ENCODE measurements at regions not wholly inside any gene's neighbourhood (a gene's known extent, or its start where the extent isn't known, plus 50 kb on each side); places are given as distances from the start of the nearest gene placed in this dataset.

DNA sequence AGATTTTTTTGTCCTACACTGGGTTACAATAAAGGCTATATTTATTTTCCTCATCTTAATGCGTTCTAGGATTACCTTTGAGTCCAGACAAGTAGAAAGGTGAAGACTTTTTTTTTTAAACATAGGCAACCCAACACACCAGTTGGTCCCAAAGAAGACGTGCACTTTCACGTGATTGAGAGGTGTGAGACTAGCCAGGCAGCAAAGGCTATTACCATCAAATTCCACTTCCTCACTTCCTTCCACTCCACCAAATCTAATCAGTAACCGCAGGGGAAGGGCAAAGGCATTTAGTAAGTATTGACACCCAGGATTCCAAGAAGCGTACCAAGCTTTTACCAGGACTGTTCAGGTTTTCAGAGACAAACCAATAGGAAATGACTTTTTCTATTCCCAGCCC is 109.3 kb downstream of the APIP start:
- H2AK9ac ChIP-seq (replicated peaks; ENCODE audit: low read depth, low read length, poor library complexity), result no peak overlapping the region
- H4K91ac ChIP-seq (ENCODE audit: insufficient read depth, low read depth, low read length), result no peak overlapping the region
- dilution Hi-C loops (cut with HindIII; ENCODE audit: low sequenced_read_pairs, unreplicated experiment), result no loop called here
- H3K18ac ChIP-seq (ENCODE audit: low read depth, low read length), result no peak overlapping the region
- H3K36me3 ChIP-seq (ENCODE audit: control insufficient read depth, insufficient read depth, low read length), result no peaks in the 10 kb centered on the region
- POLR2A ChIA-PET (ENCODE audit: unreplicated experiment), result no interaction called here
- H2BK15ac ChIP-seq (ENCODE audit: low read depth, low read length), result no peak overlapping the region
- no peak overlapping the region for H3K4me3 ChIP-seq (ENCODE audit: insufficient read depth, low read depth, low read length)
- H3K9me3 ChIP-seq (ENCODE audit: control insufficient read depth, insufficient read depth, low read length), result no peaks in the 10 kb centered on the region
- ATAC-seq (ENCODE audit: low read depth) (no peak), DNase-seq (no peak)
- H3K4ac ChIP-seq (ENCODE audit: low read depth, low read length), result no peak overlapping the region
- no peaks in the 10 kb centered on the region for H3K9me1 ChIP-seq (ENCODE audit: insufficient read depth, low read length)
- H3K23ac ChIP-seq (ENCODE audit: low read depth, low read length), result no peak overlapping the region
- intact Hi-C loops (cut with micrococcal nuclease), result no loop called here
- H3K9ac ChIP-seq (ENCODE audit: low read depth, low read length), result no peak overlapping the region
- H3K56ac ChIP-seq (ENCODE audit: extremely low read depth, insufficient read depth, low read length), result no peak overlapping the region
- BruUV-seq (replicated peaks), result no TSS peak
- no peaks in the 10 kb centered on the region for H4K20me1 ChIP-seq (ENCODE audit: insufficient read depth, low read length)
- no peak overlapping the region for H3K14ac ChIP-seq (replicated peaks; ENCODE audit: low read depth, low read length)
- H3K27me3 ChIP-seq (ENCODE audit: control insufficient read depth, insufficient read depth, low read length), result peaks cover 2% of the 10 kb centered on the region; the same call in 1 of the 2 replicates
- in situ Hi-C loops (cut with MboI; ENCODE audit: low sequenced_read_pairs), result no loop called here
- no peak overlapping the region for H3K4me2 ChIP-seq (ENCODE audit: low read depth, low read length)
- H4K5ac ChIP-seq (ENCODE audit: low read depth, low read length), result no peak overlapping the region
- CTCF ChIA-PET, result no interaction called here
- no peak overlapping the region for H2AK5ac ChIP-seq (ENCODE audit: low read depth, low read length)
- H4K8ac ChIP-seq (ENCODE audit: low read depth in 2 of 2, low read length in 2 of 2), result no peak overlapping the region
- no peak for TF ChIP-seq MXI1 (IDR thresholded peaks at IDR 0.05; ENCODE audit: borderline replicate concordance, low read depth, low read length)
- TF ChIP-seq, protein P1, sequence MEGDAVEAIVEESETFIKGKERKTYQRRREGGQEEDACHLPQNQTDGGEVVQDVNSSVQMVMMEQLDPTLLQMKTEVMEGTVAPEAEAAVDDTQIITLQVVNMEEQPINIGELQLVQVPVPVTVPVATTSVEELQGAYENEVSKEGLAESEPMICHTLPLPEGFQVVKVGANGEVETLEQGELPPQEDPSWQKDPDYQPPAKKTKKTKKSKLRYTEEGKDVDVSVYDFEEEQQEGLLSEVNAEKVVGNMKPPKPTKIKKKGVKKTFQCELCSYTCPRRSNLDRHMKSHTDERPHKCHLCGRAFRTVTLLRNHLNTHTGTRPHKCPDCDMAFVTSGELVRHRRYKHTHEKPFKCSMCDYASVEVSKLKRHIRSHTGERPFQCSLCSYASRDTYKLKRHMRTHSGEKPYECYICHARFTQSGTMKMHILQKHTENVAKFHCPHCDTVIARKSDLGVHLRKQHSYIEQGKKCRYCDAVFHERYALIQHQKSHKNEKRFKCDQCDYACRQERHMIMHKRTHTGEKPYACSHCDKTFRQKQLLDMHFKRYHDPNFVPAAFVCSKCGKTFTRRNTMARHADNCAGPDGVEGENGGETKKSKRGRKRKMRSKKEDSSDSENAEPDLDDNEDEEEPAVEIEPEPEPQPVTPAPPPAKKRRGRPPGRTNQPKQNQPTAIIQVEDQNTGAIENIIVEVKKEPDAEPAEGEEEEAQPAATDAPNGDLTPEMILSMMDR (conservative IDR thresholded peaks at IDR 0.05; ENCODE audit: low read depth, low read length), result no peak
- no peak for TF ChIP-seq FOS (IDR thresholded peaks at IDR 0.05; ENCODE audit: low read depth, low read length)
- TF ChIP-seq, protein P2, sequence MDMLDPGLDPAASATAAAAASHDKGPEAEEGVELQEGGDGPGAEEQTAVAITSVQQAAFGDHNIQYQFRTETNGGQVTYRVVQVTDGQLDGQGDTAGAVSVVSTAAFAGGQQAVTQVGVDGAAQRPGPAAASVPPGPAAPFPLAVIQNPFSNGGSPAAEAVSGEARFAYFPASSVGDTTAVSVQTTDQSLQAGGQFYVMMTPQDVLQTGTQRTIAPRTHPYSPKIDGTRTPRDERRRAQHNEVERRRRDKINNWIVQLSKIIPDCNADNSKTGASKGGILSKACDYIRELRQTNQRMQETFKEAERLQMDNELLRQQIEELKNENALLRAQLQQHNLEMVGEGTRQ (IDR thresholded peaks at IDR 0.05; ENCODE audit: low read depth, low read length), result no peak
- no peak for TF ChIP-seq MAZ (IDR thresholded peaks at IDR 0.05; ENCODE audit: borderline replicate concordance, low read depth, low read length)
- no peak for TF ChIP-seq CHD1 (IDR thresholded peaks at IDR 0.05; ENCODE audit: low read depth, low read length)
- TF ChIP-seq RAD21 (IDR thresholded peaks at IDR 0.05; ENCODE audit: low read length), result no peak
- TF ChIP-seq RFX5 (IDR thresholded peaks at IDR 0.05; ENCODE audit: low read depth, low read length), result no peak
- TF ChIP-seq POLR2A (IDR thresholded peaks at IDR 0.05; ENCODE audit: low read depth, low read length), result no peak
- TF ChIP-seq RCOR1 (IDR thresholded peaks at IDR 0.05; ENCODE audit: insufficient replicate concordance, low read length), result no peak
- no peak for TF ChIP-seq CEBPB (IDR thresholded peaks at IDR 0.05; ENCODE audit: low read depth, low read length)
- TF ChIP-seq MAFK (IDR thresholded peaks at IDR 0.05; ENCODE audit: low read depth, low read length), result no peak
- TF ChIP-seq, protein P3, sequence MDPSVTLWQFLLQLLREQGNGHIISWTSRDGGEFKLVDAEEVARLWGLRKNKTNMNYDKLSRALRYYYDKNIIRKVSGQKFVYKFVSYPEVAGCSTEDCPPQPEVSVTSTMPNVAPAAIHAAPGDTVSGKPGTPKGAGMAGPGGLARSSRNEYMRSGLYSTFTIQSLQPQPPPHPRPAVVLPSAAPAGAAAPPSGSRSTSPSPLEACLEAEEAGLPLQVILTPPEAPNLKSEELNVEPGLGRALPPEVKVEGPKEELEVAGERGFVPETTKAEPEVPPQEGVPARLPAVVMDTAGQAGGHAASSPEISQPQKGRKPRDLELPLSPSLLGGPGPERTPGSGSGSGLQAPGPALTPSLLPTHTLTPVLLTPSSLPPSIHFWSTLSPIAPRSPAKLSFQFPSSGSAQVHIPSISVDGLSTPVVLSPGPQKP (IDR thresholded peaks at IDR 0.05; ENCODE audit: borderline replicate concordance, low read depth, low read length), result no peak
- TF ChIP-seq SMC3 (IDR thresholded peaks at IDR 0.05; ENCODE audit: low read depth, low read length), result no peak
- TF ChIP-seq BHLHE40 (IDR thresholded peaks at IDR 0.05; ENCODE audit: low read depth, low read length), result no peak
- TF ChIP-seq NFE2L2 (IDR thresholded peaks at IDR 0.05; ENCODE audit: low read depth, low read length), result no peak
- no CpG with 5 or more reads among the region's 5 CpGs for WGBS, 2 experiments (ENCODE audit: extremely low coverage in 2 of 2, insufficient read length in 1 of 2)
- no peak overlapping the region for H2AFZ ChIP-seq (replicated peaks; ENCODE audit: low read length, poor library complexity)
- H3K79me1 ChIP-seq (ENCODE audit: low read depth in 1 of 2, low read length in 2 of 2), result no peaks in the 10 kb centered on the region
- no peak overlapping the region for H2BK20ac ChIP-seq (ENCODE audit: low read depth, low read length)
- H3K27ac ChIP-seq (ENCODE audit: insufficient read depth, low read length), result no peak overlapping the region
- no peak overlapping the region for H2BK5ac ChIP-seq (ENCODE audit: low read depth, low read length, poor library complexity, severe bottlenecking)
- H3K4me1 ChIP-seq (ENCODE audit: control insufficient read depth, insufficient read depth, low read length), result no peaks in the 10 kb centered on the region
- no peak overlapping the region for H2BK120ac ChIP-seq (ENCODE audit: low read depth, low read length)
